ENCODE measurements at regions not wholly inside any gene's neighbourhood (a gene's known extent, or its start where the extent isn't known, plus 50 kb on each side); places are given as distances from the start of the nearest gene placed in this dataset.

DNA sequence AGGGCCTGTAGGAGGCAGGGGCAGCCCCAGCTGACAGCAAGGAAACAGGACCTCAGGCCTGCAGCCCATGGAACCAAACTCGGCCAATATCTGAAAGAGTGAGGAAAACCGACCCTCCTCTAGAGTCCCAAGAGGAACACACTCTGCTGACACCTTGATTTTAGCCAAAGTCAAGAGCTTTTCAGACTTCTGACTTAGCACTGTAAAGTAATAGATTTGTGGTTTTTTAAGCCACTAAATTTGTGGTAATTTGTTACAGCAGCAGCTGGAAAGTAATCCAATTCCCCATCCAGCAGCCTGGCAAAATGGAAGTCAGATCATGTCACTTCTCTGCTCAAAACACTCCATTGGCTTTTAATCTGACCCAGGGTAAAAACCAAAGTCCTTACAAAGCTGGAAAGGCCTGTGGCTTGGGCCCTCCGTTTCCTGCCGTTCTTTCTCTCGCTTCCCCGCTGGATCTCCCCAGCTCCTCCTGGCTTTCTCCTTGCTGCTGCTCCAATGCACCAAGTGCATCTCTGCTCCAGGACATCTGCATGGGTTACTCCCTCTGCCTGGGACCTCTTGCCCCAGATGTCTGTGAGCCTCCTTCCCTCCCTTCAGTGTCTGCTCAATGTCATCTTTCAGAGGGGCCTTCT, 79.0 kb downstream of the C5orf15 start:
- Histone ChIP-seq H3K4me2 (ENCODE audit: low read depth, low read length, poor library complexity, severe bottlenecking) (no peak overlapping the region), H3K79me2 (ENCODE audit: insufficient read depth, low read length) (no peaks in the 10 kb centered on the region), H2AFZ (ENCODE audit: low read length) (no peak overlapping the region), H3K9me3 (ENCODE audit: insufficient read depth, low read depth, low read length) (no peaks in the 10 kb centered on the region), H3K9ac (ENCODE audit: low read depth, low read length, poor library complexity, severe bottlenecking) (no peak overlapping the region), H3F3A (ENCODE audit: low read depth) (no peaks in the 10 kb centered on the region), H3K4me1 (ENCODE audit: insufficient read depth, low read length, poor library complexity, severe bottlenecking) (no peaks in the 10 kb centered on the region), H3K9me2 (replicated peaks; ENCODE audit: low read depth, low read length) (no peaks in the 10 kb centered on the region), H3K36me3 (ENCODE audit: insufficient read depth, low read length) (no peaks in the 10 kb centered on the region), H3K4me3 (ENCODE audit: low read length, poor library complexity, severe bottlenecking) (no peak overlapping the region), H4K20me1 (ENCODE audit: insufficient read depth, low read length, poor library complexity, severe bottlenecking) (no peaks in the 10 kb centered on the region), H3K27me3 (ENCODE audit: insufficient read depth, low read length, poor library complexity, severe bottlenecking) (no peaks in the 10 kb centered on the region)
- no peak for TF ChIP-seq EZH2phosphoT487 (IDR thresholded peaks at IDR 0.05; ENCODE audit: borderline replicate concordance)
- TF ChIP-seq, protein P1, sequence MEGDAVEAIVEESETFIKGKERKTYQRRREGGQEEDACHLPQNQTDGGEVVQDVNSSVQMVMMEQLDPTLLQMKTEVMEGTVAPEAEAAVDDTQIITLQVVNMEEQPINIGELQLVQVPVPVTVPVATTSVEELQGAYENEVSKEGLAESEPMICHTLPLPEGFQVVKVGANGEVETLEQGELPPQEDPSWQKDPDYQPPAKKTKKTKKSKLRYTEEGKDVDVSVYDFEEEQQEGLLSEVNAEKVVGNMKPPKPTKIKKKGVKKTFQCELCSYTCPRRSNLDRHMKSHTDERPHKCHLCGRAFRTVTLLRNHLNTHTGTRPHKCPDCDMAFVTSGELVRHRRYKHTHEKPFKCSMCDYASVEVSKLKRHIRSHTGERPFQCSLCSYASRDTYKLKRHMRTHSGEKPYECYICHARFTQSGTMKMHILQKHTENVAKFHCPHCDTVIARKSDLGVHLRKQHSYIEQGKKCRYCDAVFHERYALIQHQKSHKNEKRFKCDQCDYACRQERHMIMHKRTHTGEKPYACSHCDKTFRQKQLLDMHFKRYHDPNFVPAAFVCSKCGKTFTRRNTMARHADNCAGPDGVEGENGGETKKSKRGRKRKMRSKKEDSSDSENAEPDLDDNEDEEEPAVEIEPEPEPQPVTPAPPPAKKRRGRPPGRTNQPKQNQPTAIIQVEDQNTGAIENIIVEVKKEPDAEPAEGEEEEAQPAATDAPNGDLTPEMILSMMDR (conservative IDR thresholded peaks at IDR 0.05; ENCODE audit: low read length) = no peak

DNA sequence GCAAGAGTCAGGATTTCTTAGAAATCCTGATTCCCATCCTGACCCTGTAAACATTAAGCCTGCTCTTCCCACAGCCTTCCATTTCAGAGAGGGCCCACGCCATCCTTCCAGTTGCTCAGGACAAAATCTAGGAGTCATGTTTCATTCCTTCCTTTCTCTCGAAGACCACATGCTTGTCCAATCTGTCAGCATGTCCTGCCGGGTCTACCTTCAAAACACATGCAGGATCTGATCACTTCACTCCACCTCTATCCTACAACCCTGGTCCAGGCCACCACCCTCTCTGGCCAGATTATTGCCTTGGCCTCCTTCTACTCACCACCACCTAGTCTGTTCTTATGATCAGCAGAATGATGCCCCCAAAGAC, 79.8 kb downstream of the C5orf15 start:
- TF ChIP-seq, protein P1 (conservative IDR thresholded peaks at IDR 0.05; ENCODE audit: low read length) = no peak
- no peak for TF ChIP-seq EZH2phosphoT487 (IDR thresholded peaks at IDR 0.05; ENCODE audit: borderline replicate concordance)
- Histone ChIP-seq H3K9me3 (ENCODE audit: insufficient read depth, low read depth, low read length) (no peaks in the 10 kb centered on the region), H3K27me3 (ENCODE audit: insufficient read depth, low read length, poor library complexity, severe bottlenecking) (no peaks in the 10 kb centered on the region), H3K36me3 (ENCODE audit: insufficient read depth, low read length) (no peaks in the 10 kb centered on the region), H3K4me3 (ENCODE audit: low read length, poor library complexity, severe bottlenecking) (no peak overlapping the region), H3K4me1 (ENCODE audit: insufficient read depth, low read length, poor library complexity, severe bottlenecking) (no peaks in the 10 kb centered on the region), H2AFZ (ENCODE audit: low read length) (no peak overlapping the region), H3K9ac (ENCODE audit: low read depth, low read length, poor library complexity, severe bottlenecking) (no peak overlapping the region), H3K9me2 (replicated peaks; ENCODE audit: low read depth, low read length) (no peaks in the 10 kb centered on the region), H3F3A (ENCODE audit: low read depth) (no peaks in the 10 kb centered on the region), H3K4me2 (ENCODE audit: low read depth, low read length, poor library complexity, severe bottlenecking) (no peak overlapping the region), H4K20me1 (ENCODE audit: insufficient read depth, low read length, poor library complexity, severe bottlenecking) (no peaks in the 10 kb centered on the region), H3K79me2 (ENCODE audit: insufficient read depth, low read length) (no peaks in the 10 kb centered on the region)

DNA sequence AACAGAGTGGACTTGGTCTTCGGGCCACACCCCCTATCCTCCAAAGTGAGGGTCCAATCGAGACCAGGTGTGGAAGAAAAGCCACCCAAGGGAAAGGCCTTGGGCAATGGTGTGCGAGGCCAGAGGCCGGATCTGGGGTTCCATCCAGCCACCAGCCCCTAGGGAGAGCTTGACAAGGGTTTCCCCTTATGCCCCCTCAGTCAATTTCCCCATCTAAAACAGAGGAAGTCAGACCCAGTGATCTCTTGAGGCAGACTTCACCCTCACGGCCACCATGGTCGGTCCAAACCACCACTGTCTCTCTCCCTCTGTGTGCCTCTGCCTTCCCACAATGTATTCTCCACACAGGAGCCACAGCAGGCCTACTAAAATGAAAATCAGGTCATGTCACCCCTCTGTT, 82.9 kb downstream of the C5orf15 start:
- Histone ChIP-seq H3K4me2 (ENCODE audit: low read depth, low read length, poor library complexity, severe bottlenecking) (no peak overlapping the region), H2AFZ (ENCODE audit: low read length) (no peak overlapping the region), H3K4me1 (ENCODE audit: insufficient read depth, low read length, poor library complexity, severe bottlenecking) (no peaks in the 10 kb centered on the region)

More for the DNA sequence above, 82.9 kb downstream of the C5orf15 start:
- Histone ChIP-seq H3K4me3 (ENCODE audit: low read length, poor library complexity, severe bottlenecking) (no peak overlapping the region), H3K9me2 (replicated peaks; ENCODE audit: low read depth, low read length) (no peaks in the 10 kb centered on the region), H3F3A (ENCODE audit: low read depth) (no peaks in the 10 kb centered on the region), H3K79me2 (ENCODE audit: insufficient read depth, low read length) (no peaks in the 10 kb centered on the region), H3K27me3 (ENCODE audit: insufficient read depth, low read length, poor library complexity, severe bottlenecking) (no peaks in the 10 kb centered on the region), H3K9me3 (ENCODE audit: insufficient read depth, low read depth, low read length) (no peaks in the 10 kb centered on the region), H4K20me1 (ENCODE audit: insufficient read depth, low read length, poor library complexity, severe bottlenecking) (no peaks in the 10 kb centered on the region), H3K9ac (ENCODE audit: low read depth, low read length, poor library complexity, severe bottlenecking) (no peak overlapping the region), H3K36me3 (ENCODE audit: insufficient read depth, low read length) (no peaks in the 10 kb centered on the region)
- TF ChIP-seq, protein P1 (conservative IDR thresholded peaks at IDR 0.05; ENCODE audit: low read length) = no peak
- TF ChIP-seq EZH2phosphoT487 (IDR thresholded peaks at IDR 0.05; ENCODE audit: borderline replicate concordance) = no peak
